ENCODE measurements at regions not wholly inside any gene's neighbourhood (a gene's known extent, or its start where the extent isn't known, plus 50 kb on each side); places are given as distances from the start of the nearest gene placed in this dataset.
A peak's percentile ranks its signal among the peaks of the same experiment; 100 is the strongest.
"Not testable (repeated sequence)": the region's sequence is repeated elsewhere in the genome, so short reads cannot be mapped to it uniquely, and the experiment has no call there.

DNA sequence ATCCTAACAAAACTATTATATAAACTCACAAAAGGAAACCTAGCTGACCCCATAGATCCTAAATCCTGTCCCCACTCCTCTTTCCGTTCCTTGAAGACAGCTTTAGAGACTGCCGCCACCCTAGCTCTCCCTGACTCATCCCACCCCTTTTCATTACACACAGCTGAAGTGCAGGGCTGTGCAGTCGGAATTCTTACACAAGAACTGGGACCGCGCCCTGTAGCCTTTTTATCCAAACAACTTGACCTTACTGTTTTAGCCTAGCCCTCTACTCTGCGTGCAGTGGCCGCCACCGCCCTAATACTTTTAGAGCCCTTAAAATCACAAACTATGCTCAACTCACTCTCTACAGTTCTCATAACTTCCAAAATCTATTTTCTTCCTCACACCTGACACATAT lies 264.0 kb downstream of the SMARCA2 start:
- DNase-seq = not testable (repeated sequence)

DNA sequence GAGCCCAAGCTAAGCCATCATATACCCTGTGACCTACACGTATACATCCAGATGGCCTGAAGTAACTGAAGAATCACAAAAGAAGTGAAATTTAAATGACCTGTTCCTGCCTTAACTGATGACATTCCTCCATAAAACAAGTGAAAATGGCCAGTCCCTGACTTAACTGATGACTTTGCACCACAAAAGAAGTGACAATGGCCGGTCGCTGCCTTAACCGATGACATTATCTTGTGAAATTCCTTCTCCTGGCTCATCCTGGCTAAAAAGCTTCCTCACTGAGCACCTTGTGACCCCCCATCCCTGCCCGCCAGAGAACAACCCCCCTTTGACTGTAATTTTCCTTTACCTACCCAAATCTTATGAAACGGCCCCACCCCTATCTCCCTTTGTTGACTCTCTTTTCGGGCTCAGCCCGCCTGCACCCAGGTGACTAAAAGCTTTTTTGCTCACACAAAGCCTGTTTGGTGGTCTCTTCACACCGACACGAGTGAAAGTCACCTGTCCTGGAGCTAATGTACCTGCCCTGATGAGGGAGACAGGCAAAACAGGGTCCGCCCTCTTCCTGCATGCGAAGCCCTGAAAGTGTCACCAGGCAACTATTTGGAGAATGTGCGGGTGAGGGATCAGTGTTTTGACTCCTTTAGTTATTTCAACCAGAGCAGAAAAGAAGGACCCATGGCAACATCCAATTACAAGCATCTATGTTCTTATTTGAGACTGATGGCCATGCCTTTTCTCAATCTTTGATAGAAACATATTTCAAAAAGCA lies 266.1 kb downstream of the SMARCA2 start:
- DNase-seq = no peak

DNA sequence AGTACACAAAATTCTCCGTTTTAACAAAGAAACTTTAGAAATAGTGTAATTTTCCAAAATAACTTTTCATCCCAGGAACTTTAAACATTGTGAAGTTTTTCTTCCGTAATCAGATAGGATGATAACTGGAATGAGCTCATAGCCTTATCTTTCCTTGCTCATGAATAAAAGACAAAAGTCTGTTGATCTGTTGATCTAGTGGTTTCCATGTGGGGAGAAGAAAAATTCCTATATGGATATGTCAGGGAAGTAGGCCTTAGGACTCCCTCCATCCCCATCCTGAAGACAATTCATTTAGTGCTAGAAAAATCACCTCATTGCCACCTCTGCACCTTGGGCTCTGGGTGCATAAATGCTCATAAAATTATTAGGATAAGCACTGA lies 266.6 kb downstream of the SMARCA2 start:
- no peak for DNase-seq

DNA sequence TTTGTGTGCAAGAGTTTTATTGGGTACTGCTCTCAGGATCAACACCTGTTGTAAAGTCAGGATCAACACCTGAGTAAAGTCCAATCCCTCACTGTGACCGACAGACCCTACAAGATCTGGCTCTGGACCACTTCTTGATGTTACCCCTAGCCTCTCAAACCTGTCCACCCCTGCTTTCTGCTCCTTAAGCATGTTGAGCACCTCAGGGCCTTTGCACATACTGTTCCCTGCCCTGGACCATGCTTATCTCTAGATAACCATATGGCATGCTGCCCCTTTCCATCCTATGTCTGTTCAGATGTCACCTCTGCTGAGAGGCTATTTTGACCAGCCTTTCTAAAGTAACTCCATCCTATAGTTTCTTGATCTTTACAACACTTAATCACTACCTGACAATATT lies 269.6 kb downstream of the SMARCA2 start:
- no peak for DNase-seq

DNA sequence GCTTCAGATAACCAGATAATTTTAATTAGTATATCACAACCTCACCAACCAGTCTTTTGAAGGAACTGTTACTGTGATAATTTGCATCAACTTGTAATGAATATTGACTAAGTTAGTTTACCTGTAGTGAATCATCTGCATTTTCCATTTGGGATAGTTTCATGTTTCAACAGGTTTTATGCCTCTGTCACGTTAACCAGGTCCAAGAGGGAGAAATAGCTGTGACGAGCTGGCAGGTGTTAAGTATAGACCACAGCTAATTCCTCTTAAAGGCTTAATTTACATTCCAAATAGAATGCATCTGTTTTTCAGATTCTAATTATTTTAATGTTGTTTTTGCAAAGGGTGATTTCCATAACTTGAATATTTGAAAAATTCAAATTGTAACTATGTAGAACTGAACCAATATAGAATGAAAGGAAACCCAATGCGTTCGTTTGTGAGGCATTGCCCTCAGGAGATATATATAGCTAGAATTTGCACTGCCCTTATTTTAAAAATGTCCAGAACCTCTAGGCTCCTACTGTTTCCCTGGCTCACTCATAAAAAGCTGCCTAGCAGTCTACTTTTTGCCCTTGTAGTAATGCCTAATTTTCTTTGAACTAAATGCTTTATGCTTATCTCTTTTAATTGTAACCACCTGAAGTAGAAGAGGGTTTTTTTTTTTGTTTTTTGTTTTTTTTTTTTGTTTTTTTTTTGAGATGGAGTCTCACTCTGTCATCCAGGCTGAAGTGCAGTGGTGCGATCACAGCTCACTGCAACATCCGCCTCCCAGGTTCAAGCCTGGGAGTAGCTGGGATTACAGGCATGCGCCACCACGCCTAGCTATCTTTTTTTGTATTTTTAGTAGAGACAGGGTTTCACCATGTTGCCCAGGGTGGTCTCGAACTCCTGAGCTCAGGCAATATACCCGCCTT lies 270.5 kb downstream of the SMARCA2 start:
- no peak for DNase-seq

DNA sequence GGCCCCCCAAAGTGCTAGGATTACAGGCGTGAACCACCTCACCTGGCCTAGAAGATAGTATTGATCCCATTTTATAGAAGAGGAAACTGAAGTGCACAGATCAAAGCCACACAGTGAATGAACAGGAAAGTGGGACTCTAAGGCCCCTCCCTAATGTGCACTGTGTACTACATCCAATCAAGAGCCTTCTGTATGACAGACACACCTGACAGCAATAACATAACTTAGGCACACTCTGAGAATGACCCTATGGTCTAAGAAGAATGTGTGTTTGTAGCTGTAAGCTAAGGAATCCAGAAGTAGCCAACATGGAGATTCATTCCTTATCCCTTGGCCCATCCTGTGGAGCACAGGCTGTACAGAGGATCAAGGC lies 271.2 kb downstream of the SMARCA2 start:
- no peak for DNase-seq

DNA sequence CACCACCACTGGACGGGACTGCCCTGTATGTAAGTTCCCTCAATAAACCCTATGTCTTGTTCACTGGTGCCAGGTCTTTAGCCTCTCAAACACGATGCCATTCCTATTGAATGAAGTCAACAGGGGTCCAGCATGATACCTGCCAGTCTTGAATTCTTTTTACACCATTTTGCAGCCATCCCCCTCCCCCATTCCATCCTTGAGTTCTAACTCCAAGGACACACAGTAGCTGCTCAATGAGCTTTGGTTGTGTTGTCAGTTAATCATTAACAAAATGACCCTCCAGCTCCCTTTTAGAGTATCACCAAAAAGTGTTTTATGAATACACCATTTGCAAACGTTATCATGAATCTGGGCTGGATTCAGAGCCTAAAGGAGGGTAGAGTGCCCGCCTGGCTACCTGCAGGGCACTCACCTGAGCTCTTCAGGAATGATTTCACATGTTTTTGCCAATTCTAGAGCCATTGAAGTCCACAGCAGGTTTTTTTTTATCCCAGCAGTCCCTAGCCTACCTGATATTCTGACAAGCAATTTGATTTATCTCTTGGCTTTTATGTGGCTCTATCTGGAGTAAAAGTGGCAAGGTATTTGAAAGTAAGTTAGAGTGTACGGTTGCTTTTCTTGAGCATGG lies 271.8 kb downstream of the SMARCA2 start:
- DNase-seq = no peak

DNA sequence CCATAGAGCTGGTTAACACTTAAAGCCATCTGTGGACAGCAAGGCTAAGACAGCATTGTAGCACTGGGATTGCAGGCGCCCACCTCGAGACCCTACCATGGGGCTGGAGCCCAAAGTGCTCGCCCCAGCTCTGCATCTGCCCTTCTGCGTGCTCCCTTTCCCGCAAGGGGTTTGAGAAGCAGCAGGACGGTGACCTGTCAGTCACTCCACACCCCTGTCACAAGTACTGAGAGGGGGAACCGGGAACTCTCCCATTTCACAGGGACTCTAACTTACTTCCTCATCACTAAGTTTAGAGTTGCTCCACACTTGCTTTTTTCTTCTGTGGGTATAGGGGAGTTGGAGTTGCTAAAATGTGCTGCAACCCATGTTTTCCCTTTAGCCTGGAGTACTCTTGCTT lies 273.2 kb downstream of the SMARCA2 start:
- DNase-seq = no peak

DNA sequence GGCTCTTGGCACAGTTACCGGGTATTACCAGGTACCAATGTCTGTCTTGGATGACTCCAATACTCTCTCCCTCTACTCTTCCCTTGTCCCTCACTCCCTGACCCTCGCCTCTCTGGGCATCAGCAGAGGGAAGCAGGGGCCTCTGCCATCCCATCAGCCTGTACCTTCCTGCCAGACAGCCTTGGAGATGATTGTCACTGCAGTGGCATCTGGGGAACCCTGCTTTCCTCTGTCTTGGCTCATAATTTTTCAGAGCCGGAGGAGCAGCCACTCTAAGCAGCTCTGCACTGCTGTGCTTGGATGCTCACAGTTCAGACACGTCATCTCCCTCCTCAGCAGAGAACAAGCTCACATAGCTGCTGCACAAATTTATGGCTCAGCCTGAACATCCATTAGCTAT lies 274.1 kb downstream of the SMARCA2 start:
- DNase-seq = no peak

DNA sequence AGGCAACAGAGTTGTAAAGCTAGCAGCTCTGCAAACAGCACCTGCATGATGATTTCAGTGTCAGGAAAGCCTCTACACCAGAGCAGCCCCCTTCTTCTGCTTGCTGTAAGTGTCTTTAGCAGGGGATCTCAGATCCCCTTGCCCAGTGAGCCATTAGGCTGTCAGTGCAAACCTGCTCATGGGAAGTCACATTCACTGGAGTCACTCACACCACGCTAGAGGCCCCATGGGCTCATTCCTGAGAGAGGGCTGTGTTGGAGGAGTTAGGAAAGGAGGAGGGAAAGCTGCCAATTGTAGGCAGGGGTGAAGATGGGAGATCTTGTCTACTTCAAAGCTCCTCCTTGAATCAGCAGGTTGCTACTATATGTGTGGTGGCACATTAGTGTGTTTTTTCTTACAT lies 275.2 kb downstream of the SMARCA2 start:
- no peak for DNase-seq

DNA sequence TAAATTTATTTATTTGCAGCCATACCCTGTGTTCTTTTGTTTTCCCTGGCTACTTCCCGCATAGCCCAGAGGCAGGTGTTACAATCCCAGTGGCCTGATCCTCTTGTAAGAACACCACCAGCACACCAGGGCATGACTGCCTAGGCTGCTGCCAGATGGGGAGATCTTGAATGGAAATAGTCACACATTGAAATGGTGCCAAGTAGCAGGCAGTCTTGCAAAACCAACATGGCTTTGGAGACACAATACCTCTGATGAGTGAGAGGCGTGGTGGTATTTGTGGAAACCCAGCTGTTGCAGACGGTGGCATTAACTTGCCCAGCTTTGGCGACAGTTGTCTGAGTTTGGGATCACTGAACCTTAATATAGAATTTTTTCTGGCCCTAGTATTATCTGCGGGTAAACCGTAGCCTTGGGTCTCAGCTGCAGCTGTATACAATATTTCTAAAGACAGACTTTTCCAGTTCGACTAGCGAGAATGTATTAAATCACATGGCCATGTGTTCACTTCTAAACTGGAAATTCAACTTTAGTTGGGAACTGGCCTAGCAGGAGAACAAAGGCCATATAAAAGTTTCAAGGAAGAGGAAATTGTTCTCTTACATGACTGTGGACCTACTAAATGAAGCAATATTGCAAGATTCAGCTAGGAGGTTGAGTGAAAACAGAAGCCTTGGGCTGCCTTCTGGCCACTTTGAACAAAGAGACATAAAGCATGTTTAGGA lies 277.0 kb downstream of the SMARCA2 start:
- DNase-seq = peak; percentile 5

DNA sequence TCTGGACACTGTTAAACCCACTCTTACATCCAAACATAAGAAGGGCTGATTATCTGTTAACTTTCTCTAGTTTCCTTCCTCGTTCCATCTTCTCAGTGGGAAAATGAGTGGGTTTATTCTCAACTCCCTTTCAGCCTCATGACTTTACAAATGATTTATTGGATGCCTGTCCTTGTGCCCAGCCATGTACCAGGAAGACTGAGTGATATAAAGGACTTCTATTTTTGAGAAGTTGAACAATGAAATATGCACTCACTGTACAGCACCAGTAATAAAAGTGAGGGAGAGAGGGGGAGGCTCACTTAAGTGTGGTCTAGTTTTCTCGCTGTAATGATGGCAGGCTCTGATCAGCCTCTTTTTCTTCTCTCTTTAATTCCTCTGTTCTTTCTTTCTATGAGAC lies 277.6 kb downstream of the SMARCA2 start:
- DNase-seq = no peak

DNA sequence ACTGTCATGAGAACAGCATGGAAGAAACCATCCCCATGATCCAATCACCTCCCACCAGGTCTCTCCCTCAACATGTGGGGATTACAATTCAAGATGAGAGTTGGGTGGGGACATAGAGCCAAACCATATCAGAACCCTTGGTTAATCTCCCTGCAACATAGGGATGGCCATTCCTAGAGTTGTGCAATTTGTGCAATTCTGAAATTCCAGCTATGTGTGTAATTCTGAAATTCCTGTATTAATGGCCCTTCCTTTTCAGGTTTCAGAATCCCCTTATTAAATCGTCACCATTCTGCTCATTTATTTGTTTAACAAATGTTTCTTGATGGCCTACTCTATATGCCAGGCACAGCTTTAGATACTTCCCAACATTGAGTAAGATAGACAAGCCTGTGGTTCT lies 282.6 kb downstream of the SMARCA2 start:
- DNase-seq = no peak

DNA sequence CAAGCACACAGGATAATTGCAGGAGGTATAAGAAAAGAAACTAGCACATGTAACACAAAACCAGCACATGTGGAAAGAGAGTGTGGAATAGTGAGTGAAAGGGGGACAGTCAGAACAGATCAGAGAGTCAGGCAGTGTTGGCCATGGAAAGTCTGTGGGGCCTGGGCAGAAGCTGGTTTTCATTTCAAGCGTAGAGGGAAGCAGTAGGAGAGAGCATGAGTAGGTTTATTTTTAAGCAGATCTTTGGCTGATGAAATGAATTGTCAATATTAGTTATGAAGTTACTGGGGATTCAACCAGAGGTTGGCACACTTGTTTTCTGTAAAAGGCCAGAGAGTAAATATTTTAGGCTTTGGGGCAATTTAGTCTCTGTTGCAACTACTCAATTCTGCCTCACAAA lies 283.1 kb downstream of the SMARCA2 start:
- no peak for DNase-seq

DNA sequence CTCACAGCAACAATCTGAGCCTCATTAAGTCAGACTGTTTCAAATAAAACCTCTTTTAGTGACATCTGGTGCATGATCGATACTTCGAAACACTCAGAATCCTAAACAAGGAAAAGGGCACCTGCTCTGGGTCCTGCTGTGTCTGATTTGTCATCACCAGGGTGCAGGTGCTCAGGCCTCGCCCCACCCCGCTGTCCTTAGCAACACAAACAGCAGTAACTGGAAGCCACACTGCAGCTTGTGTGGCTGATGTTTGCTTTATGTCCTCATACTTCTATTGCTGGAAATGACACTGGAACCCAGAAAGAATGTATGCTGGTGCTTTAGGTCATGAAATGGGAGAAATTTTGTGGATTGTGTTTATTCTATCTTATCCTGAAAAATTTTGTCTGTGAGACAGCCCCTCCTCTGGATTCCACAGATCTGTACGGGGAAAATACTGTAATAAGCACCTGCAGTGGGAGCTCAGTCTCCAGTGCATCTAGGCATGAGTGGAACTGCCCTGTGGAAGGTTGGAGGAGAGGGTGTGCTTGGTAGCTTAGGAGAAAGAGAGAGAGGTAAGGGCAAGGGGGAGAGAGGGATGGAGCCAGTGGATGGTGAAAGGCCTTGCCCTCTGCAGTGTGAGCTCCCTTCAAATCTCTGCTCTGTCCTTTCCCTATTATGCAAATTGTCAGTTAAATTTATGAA lies 284.2 kb downstream of the SMARCA2 start:
- DNase-seq = peak; percentile 75

DNA sequence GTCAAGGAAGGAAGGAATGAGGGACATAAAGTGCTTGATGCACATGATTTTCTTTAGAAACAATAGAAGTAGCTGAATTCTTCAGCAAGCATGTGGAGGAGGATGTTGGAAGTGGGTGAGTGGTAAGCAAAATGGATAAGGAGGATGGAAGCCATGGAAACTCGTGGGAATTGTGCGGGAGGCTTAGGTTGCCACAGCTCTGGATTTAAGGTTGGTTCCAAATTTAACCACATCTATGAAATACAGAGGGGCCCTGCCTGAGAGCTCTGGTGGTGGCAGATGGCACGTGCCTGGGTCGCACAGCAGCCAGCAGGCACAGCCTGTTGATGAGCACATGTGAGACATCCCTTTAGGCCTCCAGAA lies 284.7 kb downstream of the SMARCA2 start:
- no peak for DNase-seq

DNA sequence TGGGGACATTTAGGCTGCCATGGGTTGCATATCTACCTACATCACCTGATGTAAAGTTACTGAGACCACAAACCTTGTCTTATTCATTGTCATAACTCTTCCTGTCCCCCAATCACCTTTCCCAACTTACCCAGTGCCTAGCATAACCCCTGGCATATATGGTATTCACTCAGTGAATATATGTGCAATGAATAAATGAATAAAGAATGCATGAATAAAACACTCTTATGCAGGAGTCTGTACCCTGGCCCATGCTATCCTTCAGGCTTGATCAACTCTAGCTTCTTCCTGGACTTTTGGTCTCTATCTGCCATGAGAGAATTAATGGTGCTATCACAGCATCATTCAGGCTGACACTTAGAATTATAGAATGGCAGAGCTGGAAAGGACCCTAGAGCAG lies 285.2 kb downstream of the SMARCA2 start:
- DNase-seq = no peak

DNA sequence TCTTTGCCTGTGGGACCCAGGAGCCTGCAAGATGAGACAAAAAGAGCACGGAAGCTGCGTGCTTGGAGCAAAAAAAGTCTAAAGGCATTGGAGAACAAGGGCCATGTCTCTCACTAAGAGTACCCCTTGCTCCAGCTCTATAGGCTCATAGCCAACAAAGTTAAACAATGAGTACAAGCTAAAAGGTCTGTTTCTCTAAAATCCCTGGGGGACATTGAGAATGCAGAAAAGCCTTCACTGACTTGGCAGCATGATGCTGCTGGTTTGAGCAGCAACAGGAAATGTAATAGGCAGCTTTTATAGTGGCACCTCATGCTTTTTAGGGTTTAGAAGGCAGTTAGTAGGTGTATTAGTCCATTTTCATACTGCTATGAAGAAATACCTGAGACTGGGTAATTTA lies 287.5 kb downstream of the SMARCA2 start:
- no peak for DNase-seq

DNA sequence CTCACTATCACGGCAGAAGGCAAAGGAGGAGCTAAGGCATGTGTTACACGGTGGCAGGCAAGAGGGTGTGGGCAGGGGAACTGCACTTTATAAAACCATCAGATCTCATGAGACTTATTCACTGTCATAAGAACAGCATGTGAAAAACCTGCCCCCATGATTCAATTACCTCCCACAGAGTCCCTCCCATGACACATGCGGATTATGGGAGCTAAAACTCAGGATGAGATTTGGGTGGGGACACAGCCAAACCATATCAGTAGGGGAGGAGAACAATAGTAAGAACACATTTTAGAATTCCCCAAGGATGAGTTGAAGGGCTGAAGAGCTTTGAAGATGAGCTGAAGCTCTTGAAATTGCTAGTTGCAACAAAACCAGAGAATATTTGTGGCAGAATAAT lies 287.9 kb downstream of the SMARCA2 start:
- DNase-seq = no peak

DNA sequence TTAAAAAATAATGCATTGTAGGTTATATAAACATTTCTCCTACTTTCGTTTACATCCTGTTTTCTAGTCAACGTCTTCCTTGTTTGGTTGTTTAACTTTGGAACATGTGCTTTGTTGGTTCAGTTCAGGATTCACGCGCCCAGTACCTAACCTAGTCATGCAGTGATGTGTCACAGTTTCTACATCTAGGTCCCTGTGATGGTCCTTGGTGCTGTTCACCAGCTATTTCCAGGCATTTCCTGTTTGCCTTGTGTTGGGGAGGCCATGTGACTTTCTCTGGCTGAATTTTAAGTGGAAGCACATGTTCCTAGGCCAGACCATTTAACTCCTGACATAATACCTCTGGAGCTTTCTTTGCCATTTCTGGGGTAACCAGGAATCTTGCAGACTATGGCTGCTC lies 292.3 kb downstream of the SMARCA2 start:
- DNase-seq = no peak

DNA sequence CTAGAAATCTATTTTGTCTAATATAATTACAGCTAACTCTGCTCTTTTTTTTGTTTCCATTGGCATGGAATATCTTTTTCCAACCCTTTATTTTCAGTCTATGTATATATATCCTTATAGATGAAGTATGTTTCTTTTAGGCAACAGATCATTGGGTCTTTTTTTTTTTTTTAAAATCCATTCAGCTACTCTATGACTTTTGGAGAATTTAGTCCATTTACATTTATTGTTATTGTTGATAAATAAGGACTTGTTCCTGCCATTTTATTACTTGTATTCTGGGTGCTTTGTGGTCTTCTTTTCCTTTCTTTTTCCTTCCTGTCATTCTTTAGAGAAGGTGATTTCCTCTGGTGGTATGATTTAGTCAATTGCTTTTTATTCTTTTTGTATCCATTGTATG lies 296.8 kb downstream of the SMARCA2 start:
- DNase-seq = no peak

DNA sequence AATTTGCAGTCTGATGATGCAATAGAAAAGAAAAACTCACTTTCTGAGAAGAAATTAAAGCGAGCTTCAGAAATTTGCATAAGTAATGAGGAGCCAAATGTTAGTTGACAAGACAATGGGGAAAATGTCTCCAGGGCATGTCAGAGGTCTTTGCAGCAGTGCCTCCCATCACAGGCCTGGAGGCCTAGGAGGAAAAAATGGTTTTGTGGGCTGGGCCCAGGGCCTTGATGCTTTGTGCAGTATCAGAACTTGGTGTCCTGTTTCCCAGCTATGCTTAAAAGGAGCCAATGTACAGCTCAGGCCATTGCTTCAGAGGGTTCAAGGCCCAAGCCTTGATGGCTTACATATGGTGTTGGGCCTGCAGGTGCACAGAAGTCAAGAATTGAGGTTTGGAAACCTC lies 298.4 kb downstream of the SMARCA2 start:
- no peak for DNase-seq

DNA sequence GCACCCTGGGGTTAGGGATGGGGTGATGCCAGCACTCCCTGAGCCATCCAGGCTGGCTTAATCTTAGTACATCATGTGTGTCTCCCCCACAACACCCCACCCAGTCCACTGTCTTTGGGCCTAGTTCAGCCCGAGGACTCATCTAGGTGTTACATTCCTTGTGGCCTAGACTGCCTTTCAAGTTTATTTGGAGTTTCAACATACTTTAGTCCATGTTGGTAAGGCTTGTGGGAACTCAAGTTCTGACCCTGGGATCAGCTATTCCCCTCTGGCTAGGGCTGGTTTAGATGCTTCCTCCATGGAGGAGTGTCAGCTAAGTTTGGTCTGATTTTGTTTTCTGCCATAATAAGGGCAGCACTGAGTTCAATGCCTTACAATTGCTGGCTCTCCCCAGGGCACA lies 302.4 kb downstream of the SMARCA2 start:
- DNase-seq = no peak
